ENCODE measurements at regions not wholly inside any gene's neighbourhood (a gene's known extent, or its start where the extent isn't known, plus 50 kb on each side); places are given as distances from the start of the nearest gene placed in this dataset.

- TF ChIP-seq GATA2 (IDR thresholded peaks at IDR 0.05; ENCODE audit: low read depth, low read length) (no peak), GATA3 (IDR thresholded peaks at IDR 0.05; ENCODE audit: low read depth, low read length) (no peak)
These were observed 136.2 kb upstream of the TIAM1 start for GRCh38 chr21:31480228-31480627.

- TF ChIP-seq GATA2 (IDR thresholded peaks at IDR 0.05; ENCODE audit: low read depth, low read length) (no peak), GATA3 (IDR thresholded peaks at IDR 0.05; ENCODE audit: low read depth, low read length) (no peak)
These were observed 135.7 kb upstream of the TIAM1 start for GRCh38 chr21:31479714-31480113.

- TF ChIP-seq GATA3 (IDR thresholded peaks at IDR 0.05; ENCODE audit: low read depth, low read length): no peak
- no peak for TF ChIP-seq GATA2 (IDR thresholded peaks at IDR 0.05; ENCODE audit: low read depth, low read length)
These were observed 135.2 kb upstream of the TIAM1 start for GRCh38 chr21:31479222-31479621.

- TF ChIP-seq GATA3 (IDR thresholded peaks at IDR 0.05; ENCODE audit: low read depth, low read length): no peak
- no peak for TF ChIP-seq GATA2 (IDR thresholded peaks at IDR 0.05; ENCODE audit: low read depth, low read length)
These were observed 132.4 kb upstream of the TIAM1 start for GRCh38 chr21:31476263-31477022.

GRCh38 chr21:31475223-31475622 lies 131.2 kb upstream of the TIAM1 start:
- no peak for TF ChIP-seq GATA3 (IDR thresholded peaks at IDR 0.05; ENCODE audit: low read depth, low read length)
- no peak for TF ChIP-seq GATA2 (IDR thresholded peaks at IDR 0.05; ENCODE audit: low read depth, low read length)

GRCh38 chr21:31473685-31474345 lies 129.8 kb upstream of the TIAM1 start:
- TF ChIP-seq GATA2 (IDR thresholded peaks at IDR 0.05; ENCODE audit: low read depth, low read length): no peak
- TF ChIP-seq GATA3 (IDR thresholded peaks at IDR 0.05; ENCODE audit: low read depth, low read length): no peak

- TF ChIP-seq GATA2 (IDR thresholded peaks at IDR 0.05; ENCODE audit: low read depth, low read length) (no peak), GATA3 (IDR thresholded peaks at IDR 0.05; ENCODE audit: low read depth, low read length) (no peak)
These were observed 127.8 kb upstream of the TIAM1 start for GRCh38 chr21:31471865-31472264.

GRCh38 chr21:31470896-31471694 lies 127.0 kb upstream of the TIAM1 start:
- TF ChIP-seq GATA3 (IDR thresholded peaks at IDR 0.05; ENCODE audit: low read depth, low read length) (no peak), GATA2 (IDR thresholded peaks at IDR 0.05; ENCODE audit: low read depth, low read length) (no peak)

GRCh38 chr21:31460980-31461379 lies 116.9 kb upstream of the TIAM1 start:
- no peak for TF ChIP-seq GATA2 (IDR thresholded peaks at IDR 0.05; ENCODE audit: low read depth, low read length)
- TF ChIP-seq GATA3 (IDR thresholded peaks at IDR 0.05; ENCODE audit: low read depth, low read length): no peak

GRCh38 chr21:31459457-31459856 lies 115.4 kb upstream of the TIAM1 start:
- TF ChIP-seq GATA2 (IDR thresholded peaks at IDR 0.05; ENCODE audit: low read depth, low read length): no peak
- TF ChIP-seq GATA3 (IDR thresholded peaks at IDR 0.05; ENCODE audit: low read depth, low read length): no peak

GRCh38 chr21:31457675-31458074 lies 113.6 kb upstream of the TIAM1 start:
- TF ChIP-seq GATA3 (IDR thresholded peaks at IDR 0.05; ENCODE audit: low read depth, low read length): no peak
- TF ChIP-seq GATA2 (IDR thresholded peaks at IDR 0.05; ENCODE audit: low read depth, low read length): no peak

- TF ChIP-seq GATA3 (IDR thresholded peaks at IDR 0.05; ENCODE audit: low read depth, low read length) (no peak), GATA2 (IDR thresholded peaks at IDR 0.05; ENCODE audit: low read depth, low read length) (no peak)
These were observed 112.1 kb upstream of the TIAM1 start for GRCh38 chr21:31456201-31456600.

GRCh38 chr21:31455506-31455905 lies 111.4 kb upstream of the TIAM1 start:
- TF ChIP-seq GATA2 (IDR thresholded peaks at IDR 0.05; ENCODE audit: low read depth, low read length) (no peak), GATA3 (IDR thresholded peaks at IDR 0.05; ENCODE audit: low read depth, low read length) (no peak)

GRCh38 chr21:31450980-31451379 lies 106.9 kb upstream of the TIAM1 start:
- TF ChIP-seq GATA3 (IDR thresholded peaks at IDR 0.05; ENCODE audit: low read depth, low read length): no peak
- no peak for TF ChIP-seq GATA2 (IDR thresholded peaks at IDR 0.05; ENCODE audit: low read depth, low read length)

Data from SH-SY5Y (cell line).